Activated CD4-positive, CD25-positive, alpha-beta regulatory T cell (primary cell): ENCODE measurements at regions not wholly inside any gene's neighbourhood (a gene's known extent, or its start where the extent isn't known, plus 50 kb on each side); places are given as distances from the start of the nearest gene placed in this dataset.

ENCODE experiments used
- DNase-seq, 4 experiments: peaks; one replicate each; lab custom pipeline; 2025; lab: John Stamatoyannopoulos, UW

GRCh38 chr10:118412132-118412760 is 70.1 kb upstream of the FAM204A start:
- DNase-seq: no peak

- DNase-seq: no peak
These were observed 67.2 kb upstream of the FAM204A start for GRCh38 chr10:118409295-118409694.

- DNase-seq: no peak
These were observed 66.1 kb upstream of the FAM204A start for GRCh38 chr10:118408181-118408580.

GRCh38 chr10:118407777-118408176 is 65.7 kb upstream of the FAM204A start:
- no peak for DNase-seq

GRCh38 chr10:118407026-118407425 is 64.9 kb upstream of the FAM204A start:
- no peak for DNase-seq

- no peak for DNase-seq
These were observed 63.8 kb upstream of the FAM204A start for GRCh38 chr10:118405928-118406327.

- no peak for DNase-seq
These were observed 61.8 kb upstream of the FAM204A start for GRCh38 chr10:118403967-118404366.

GRCh38 chr10:118401708-118402193 is 59.6 kb upstream of the FAM204A start:
- DNase-seq: no peak

GRCh38 chr10:118397391-118397790 is 55.3 kb upstream of the FAM204A start:
- no peak for DNase-seq

- no peak for DNase-seq
These were observed 53.8 kb upstream of the FAM204A start for GRCh38 chr10:118395947-118396346.

GRCh38 chr10:118394301-118395200 is 52.4 kb upstream of the FAM204A start:
- no peak for DNase-seq

GRCh38 chr10:118392761-118393160 is 50.6 kb upstream of the FAM204A start:
- no peak for DNase-seq
